DOHH2 (cell line): ENCODE measurements at regions not wholly inside any gene's neighbourhood (a gene's known extent, or its start where the extent isn't known, plus 50 kb on each side); places are given as distances from the start of the nearest gene placed in this dataset.

Experiments
- H3F3A ChIP-seq: fragments of 200-600 bp; sonication (generic), shearing (Covaris generic); 2 replicates; pipeline ENCODE4 v1.6.0; 2016; ENCODE audit warnings: antibody characterized with exemption, mild to moderate bottlenecking; ENCODE audit not compliant: control insufficient read depth, insufficient read depth
- H3K27ac ChIP-seq: fragments of 200-600 bp; sonication (generic); 2 replicates; pipeline ENCODE4 v1.5.1; 2014; ENCODE audit warnings: low read depth, mild to moderate bottlenecking, low read length, moderate library complexity
- H3K27me3 ChIP-seq: fragments of 200-600 bp; sonication (generic); 2 replicates; pipeline ENCODE4 v1.6.1; 2014; ENCODE audit warnings: mild to moderate bottlenecking, low read length, mixed read lengths; ENCODE audit not compliant: control insufficient read depth
- H3K36me3 ChIP-seq: fragments of 200-600 bp; sonication (generic); 2 replicates; pipeline ENCODE4 v1.6.1; 2014; ENCODE audit warnings: mild to moderate bottlenecking, low read length, moderate library complexity, mixed read lengths; ENCODE audit not compliant: control insufficient read depth
- H3K4me1 ChIP-seq: fragments of 200-600 bp; sonication (generic); 2 replicates; pipeline ENCODE4 v1.6.1; 2014; ENCODE audit warnings: mild to moderate bottlenecking, low read length, mixed read lengths; ENCODE audit not compliant: control insufficient read depth
- H3K4me2 ChIP-seq: fragments of 200-600 bp; sonication (generic); 2 replicates; pipeline ENCODE4 v1.6.0; 2014; ENCODE audit warnings: mild to moderate bottlenecking, low read length, moderate library complexity
- H3K4me3 ChIP-seq: fragments of 200-600 bp; sonication (generic); 2 replicates; pipeline ENCODE4 v1.5.1; 2014; ENCODE audit warnings: mild to moderate bottlenecking, low read length, mixed read lengths
- H3K79me2 ChIP-seq: fragments of 200-600 bp; sonication (generic); 2 replicates; pipeline ENCODE4 v1.6.1; 2014; ENCODE audit warnings: mild to moderate bottlenecking, low read length, mixed read lengths; ENCODE audit not compliant: control insufficient read depth
- H3K9me2 ChIP-seq: fragments of 200-600 bp; sonication (generic); replicated peaks from 2 replicates; pipeline ENCODE4 v1.6.1; 2014; ENCODE audit warnings: mild to moderate bottlenecking, low read length, mixed read lengths; ENCODE audit not compliant: control insufficient read depth
- H3K9me3 ChIP-seq: fragments of 200-600 bp; sonication (generic); 2 replicates; pipeline ENCODE4 v1.6.1; 2014; ENCODE audit warnings: antibody characterized with exemption, low read length, mixed read lengths; ENCODE audit not compliant: control insufficient read depth, insufficient read depth
- H4K20me1 ChIP-seq: fragments of 200-600 bp; sonication (generic); 2 replicates; pipeline ENCODE4 v1.6.0; 2014; ENCODE audit warnings: low read depth, mild to moderate bottlenecking, antibody characterized with exemption, low read length, moderate library complexity; ENCODE audit not compliant: control insufficient read depth, insufficient read depth
- EZH2phosphoT487 ChIP-seq: fragments of 200-600 bp; sonication (generic); IDR thresholded peaks from 2 replicates; pipeline ENCODE4 v1.6.1; 2017; ENCODE audit warnings: borderline replicate concordance, mild to moderate bottlenecking, antibody characterized with exemption, low read length, moderate library complexity, mixed read lengths
- TF ChIP-seq, protein P1 (sequence below): fragments of 200-600 bp; sonication (generic); IDR thresholded peaks from one replicate; pipeline ENCODE4 v1.5.1; 2014; ENCODE audit warnings: antibody characterized with exemption, mild to moderate bottlenecking, low read depth, low read length; ENCODE audit not compliant: poor library complexity, severe bottlenecking

DNA sequence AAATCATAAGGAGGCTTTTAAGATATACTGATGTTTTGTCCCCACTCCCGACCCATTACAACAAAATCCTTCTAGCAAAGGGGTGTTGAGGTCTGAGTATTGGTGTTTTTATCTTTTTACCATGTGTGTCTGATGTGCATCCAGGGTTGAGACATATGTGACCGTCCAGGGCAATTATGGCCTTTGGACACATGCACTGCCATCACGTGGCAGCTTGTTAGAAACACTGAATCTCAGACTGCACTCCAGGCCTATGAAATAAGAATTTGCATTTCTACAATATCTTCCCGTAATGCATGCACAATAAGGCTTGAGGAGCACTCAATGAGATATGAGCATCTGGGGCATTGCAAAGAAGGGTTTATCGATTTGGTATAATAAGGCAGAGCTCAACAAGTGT lies 235.1 kb upstream of the ZNF804A start:
- Histone ChIP-seq H3F3A (no peaks in the 10 kb centered on the region), H3K4me2 (no peak overlapping the region), H3K27ac (no peak overlapping the region), H3K4me3 (no peak overlapping the region), H3K9me3 (no peaks in the 10 kb centered on the region), H3K9me2 (no peaks in the 10 kb centered on the region), H3K4me1 (no peaks in the 10 kb centered on the region), H3K27me3 (no peaks in the 10 kb centered on the region), H4K20me1 (no peaks in the 10 kb centered on the region), H3K36me3 (no peaks in the 10 kb centered on the region), H3K79me2 (no peaks in the 10 kb centered on the region)
- TF ChIP-seq EZH2phosphoT487, result no peak
- TF ChIP-seq, protein P1, sequence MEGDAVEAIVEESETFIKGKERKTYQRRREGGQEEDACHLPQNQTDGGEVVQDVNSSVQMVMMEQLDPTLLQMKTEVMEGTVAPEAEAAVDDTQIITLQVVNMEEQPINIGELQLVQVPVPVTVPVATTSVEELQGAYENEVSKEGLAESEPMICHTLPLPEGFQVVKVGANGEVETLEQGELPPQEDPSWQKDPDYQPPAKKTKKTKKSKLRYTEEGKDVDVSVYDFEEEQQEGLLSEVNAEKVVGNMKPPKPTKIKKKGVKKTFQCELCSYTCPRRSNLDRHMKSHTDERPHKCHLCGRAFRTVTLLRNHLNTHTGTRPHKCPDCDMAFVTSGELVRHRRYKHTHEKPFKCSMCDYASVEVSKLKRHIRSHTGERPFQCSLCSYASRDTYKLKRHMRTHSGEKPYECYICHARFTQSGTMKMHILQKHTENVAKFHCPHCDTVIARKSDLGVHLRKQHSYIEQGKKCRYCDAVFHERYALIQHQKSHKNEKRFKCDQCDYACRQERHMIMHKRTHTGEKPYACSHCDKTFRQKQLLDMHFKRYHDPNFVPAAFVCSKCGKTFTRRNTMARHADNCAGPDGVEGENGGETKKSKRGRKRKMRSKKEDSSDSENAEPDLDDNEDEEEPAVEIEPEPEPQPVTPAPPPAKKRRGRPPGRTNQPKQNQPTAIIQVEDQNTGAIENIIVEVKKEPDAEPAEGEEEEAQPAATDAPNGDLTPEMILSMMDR, result no peak

DNA sequence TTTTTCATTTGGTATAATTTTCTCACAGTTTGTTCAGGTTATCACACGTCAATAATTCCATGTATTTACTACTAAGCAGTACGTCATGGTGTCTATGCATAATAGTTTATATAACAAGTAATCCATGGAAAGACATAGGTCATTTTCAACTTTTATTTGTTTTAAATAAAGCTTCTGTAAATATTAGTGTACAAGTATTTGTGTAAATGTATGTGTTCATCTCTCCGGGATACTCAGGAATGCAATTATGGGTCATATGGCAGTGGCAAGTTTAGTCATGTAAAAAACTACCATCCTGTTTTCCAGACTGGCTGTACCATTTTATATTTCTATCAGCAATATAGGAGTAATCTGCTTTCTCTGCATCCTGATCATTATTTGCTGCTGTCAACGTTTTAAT lies 231.1 kb upstream of the ZNF804A start:
- no peaks in the 10 kb centered on the region for H3K79me2 ChIP-seq
- no peak overlapping the region for H3K27ac ChIP-seq
- H3K4me1 ChIP-seq, result peaks cover 6% of the 10 kb centered on the region
- no peaks in the 10 kb centered on the region for H4K20me1 ChIP-seq
- H3K36me3 ChIP-seq, result no peaks in the 10 kb centered on the region
- TF ChIP-seq, protein P1, result no peak
- no peak for TF ChIP-seq EZH2phosphoT487
- H3K9me3 ChIP-seq, result peaks cover 3% of the 10 kb centered on the region; the same call in 1 of the 2 replicates
- no peak overlapping the region for H3K4me2 ChIP-seq
- no peaks in the 10 kb centered on the region for H3K27me3 ChIP-seq
- H3K9me2 ChIP-seq, result no peaks in the 10 kb centered on the region
- no peak overlapping the region for H3K4me3 ChIP-seq
- no peaks in the 10 kb centered on the region for H3F3A ChIP-seq

DNA sequence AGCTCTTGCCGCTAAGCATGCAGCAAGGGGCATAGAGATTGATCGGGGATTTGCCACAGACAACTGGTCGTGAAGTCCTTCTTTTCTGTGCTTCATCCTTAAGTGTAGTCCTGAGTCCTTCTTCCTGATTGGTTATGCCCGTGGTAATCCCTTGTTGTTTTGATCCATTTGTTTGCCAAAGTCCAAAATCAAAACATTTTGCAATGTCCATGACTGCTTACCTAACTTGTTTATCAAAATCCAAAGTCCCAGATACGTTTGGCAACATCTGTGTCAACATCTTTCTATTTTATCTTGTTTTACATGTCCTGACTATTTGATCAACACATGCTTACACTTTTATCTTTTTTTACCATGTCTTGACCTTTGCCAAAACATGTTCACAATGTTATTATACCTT lies 229.0 kb upstream of the ZNF804A start:
- Histone ChIP-seq H3K9me3 (peaks cover 3% of the 10 kb centered on the region; the same call in 1 of the 2 replicates), H3K36me3 (no peaks in the 10 kb centered on the region), H3K79me2 (no peaks in the 10 kb centered on the region), H3K9me2 (no peaks in the 10 kb centered on the region), H3K4me3 (no peak overlapping the region), H3K27ac (no peak overlapping the region), H3F3A (no peaks in the 10 kb centered on the region), H3K4me1 (peaks cover 6% of the 10 kb centered on the region), H3K4me2 (no peak overlapping the region), H4K20me1 (no peaks in the 10 kb centered on the region), H3K27me3 (no peaks in the 10 kb centered on the region)
- no peak for TF ChIP-seq EZH2phosphoT487
- TF ChIP-seq, protein P1, result no peak
